Ectodermal cell (in vitro differentiated cells): ENCODE measurements at regions not wholly inside any gene's neighbourhood (a gene's known extent, or its start where the extent isn't known, plus 50 kb on each side); places are given as distances from the start of the nearest gene placed in this dataset.

Source experiments
- H3K27ac ChIP-seq: 2 replicates; pipeline ENCODE4 v1.7.0; 2013; ENCODE audit warnings: mild to moderate bottlenecking, low read depth, low read length; ENCODE audit not compliant: insufficient read depth, poor library complexity, severe bottlenecking
- H3K27me3 ChIP-seq: 2 replicates; pipeline ENCODE4 v1.7.0; 2013; ENCODE audit warnings: mild to moderate bottlenecking, low read length; ENCODE audit not compliant: insufficient read depth, control insufficient read depth, poor library complexity, severe bottlenecking
- H3K36me3 ChIP-seq: one replicate; pipeline ENCODE4 v1.7.0; 2013; ENCODE audit warnings: low read length; ENCODE audit not compliant: control insufficient read depth, insufficient read depth
- H3K4me1 ChIP-seq: one replicate; pipeline ENCODE4 v1.7.0; 2013; ENCODE audit warnings: low read length; ENCODE audit not compliant: control insufficient read depth, insufficient read depth
- H3K4me3 ChIP-seq: 2 replicates; pipeline ENCODE4 v1.7.0; 2013; ENCODE audit warnings: low read depth, low read length, control low read depth; ENCODE audit not compliant: insufficient read depth
- H3K9me3 ChIP-seq: 2 replicates; pipeline ENCODE4 v1.7.0; 2013; ENCODE audit warnings: mild to moderate bottlenecking, low read length, moderate library complexity; ENCODE audit not compliant: control insufficient read depth
- WGBS, 2 experiments: methylation state at CpG; one replicate each; pipeline ENCODE4 v1.1.7; 2013; ENCODE audit warnings: missing lambda C conversion rate in 2 of 2; 5-methylcytosine and 5-hydroxymethylcytosine counted together

GRCh38 chrX:39802908-39803307, 294.9 kb downstream of the BCOR start:
- 67 to 69% methylated on average over 9 to 10 of the region's 10 CpGs for WGBS, 2 experiments
- H3K4me1 ChIP-seq: no peaks in the 10 kb centered on the region
- no peak overlapping the region for H3K27ac ChIP-seq
- no peak overlapping the region for H3K4me3 ChIP-seq
- no peaks in the 10 kb centered on the region for H3K36me3 ChIP-seq
- H3K9me3 ChIP-seq: no peaks in the 10 kb centered on the region
- no peaks in the 10 kb centered on the region for H3K27me3 ChIP-seq

DNA sequence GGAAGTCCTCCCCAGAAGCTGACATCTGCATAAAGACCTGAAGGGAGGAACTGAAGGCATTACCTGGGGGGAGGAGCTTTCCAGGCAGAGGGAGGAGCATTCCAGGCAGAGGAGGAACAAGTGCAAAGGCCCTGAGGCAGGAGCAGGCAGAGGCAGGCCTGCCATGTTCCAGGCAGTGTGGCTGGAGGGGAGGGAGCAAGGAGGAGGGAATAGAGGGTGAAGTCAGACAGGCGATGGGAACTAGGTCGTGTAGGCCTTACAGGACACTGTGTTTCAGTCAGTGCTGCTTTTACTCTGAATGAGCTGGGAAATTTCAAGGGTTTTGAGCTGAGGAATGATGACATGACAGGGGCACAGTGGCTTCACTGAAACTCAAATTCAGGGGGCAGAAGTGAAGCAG, 292.7 kb downstream of the BCOR start:
- no peak overlapping the region for H3K4me3 ChIP-seq
- 76 to 84% methylated on average over 2 of the region's 2 CpGs for WGBS, 2 experiments
- H3K27me3 ChIP-seq: no peaks in the 10 kb centered on the region
- no peaks in the 10 kb centered on the region for H3K36me3 ChIP-seq
- no peak overlapping the region for H3K27ac ChIP-seq
- H3K9me3 ChIP-seq: no peaks in the 10 kb centered on the region
- H3K4me1 ChIP-seq: peaks cover 12% of the 10 kb centered on the region

GRCh38 chrX:39805825-39806224, 291.9 kb downstream of the BCOR start:
- 92 to 93% methylated on average over 5 of the region's 5 CpGs for WGBS, 2 experiments
- Histone ChIP-seq H3K27me3 (no peaks in the 10 kb centered on the region), H3K27ac (no peak overlapping the region), H3K9me3 (no peaks in the 10 kb centered on the region), H3K4me3 (no peak overlapping the region), H3K4me1 (peaks cover 12% of the 10 kb centered on the region), H3K36me3 (no peaks in the 10 kb centered on the region)

DNA sequence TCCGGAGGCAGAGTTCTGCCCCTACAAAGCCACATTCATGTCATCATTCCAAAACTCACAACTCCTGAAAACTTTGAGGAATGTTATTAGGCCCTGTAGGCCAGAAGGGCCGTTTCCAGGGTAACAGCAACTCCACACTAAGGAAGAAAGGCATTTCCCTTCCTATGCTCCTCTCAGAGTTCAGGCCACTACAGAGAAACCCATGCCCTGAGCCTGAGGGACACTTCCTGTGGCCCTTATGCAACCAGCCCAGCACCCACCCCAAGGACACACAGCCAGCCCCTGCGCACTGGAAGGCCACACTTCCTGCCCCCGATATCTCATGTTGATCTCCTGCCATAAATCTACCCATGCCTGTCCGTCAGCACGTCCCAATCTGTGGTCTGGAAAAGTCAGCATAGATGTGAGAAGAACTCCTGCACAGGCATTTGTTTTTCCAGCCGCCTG, 289.3 kb downstream of the BCOR start:
- WGBS, 2 experiments: 75 to 87% methylated on average over 7 of the region's 7 CpGs

GRCh38 chrX:39809331-39809730, 288.4 kb downstream of the BCOR start:
- Histone ChIP-seq H3K4me3 (no peak overlapping the region), H3K27ac (no peak overlapping the region), H3K27me3 (no peaks in the 10 kb centered on the region), H3K4me1 (peaks cover 24% of the 10 kb centered on the region), H3K9me3 (no peaks in the 10 kb centered on the region), H3K36me3 (no peaks in the 10 kb centered on the region)
- WGBS, 2 experiments: 92% methylated on average over 4 of the region's 4 CpGs

More for the DNA sequence above, 289.3 kb downstream of the BCOR start:
- peaks cover 24% of the 10 kb centered on the region for H3K4me1 ChIP-seq
- no peaks in the 10 kb centered on the region for H3K27me3 ChIP-seq
- H3K27ac ChIP-seq: peak overlapping the region; percentile 60
- no peak overlapping the region for H3K4me3 ChIP-seq
- H3K9me3 ChIP-seq: no peaks in the 10 kb centered on the region
- H3K36me3 ChIP-seq: no peaks in the 10 kb centered on the region

- WGBS, 2 experiments: 32 to 38% methylated on average over 2 of the region's 2 CpGs
- H3K27me3 ChIP-seq: no peaks in the 10 kb centered on the region
- H3K27ac ChIP-seq: peak overlapping the region; percentile 83
- H3K4me1 ChIP-seq: peaks cover 24% of the 10 kb centered on the region
- no peaks in the 10 kb centered on the region for H3K36me3 ChIP-seq
- H3K4me3 ChIP-seq: no peak overlapping the region
- H3K9me3 ChIP-seq: no peaks in the 10 kb centered on the region
Measured at GRCh38 chrX:39810901-39811300, 286.9 kb downstream of the BCOR start.

GRCh38 chrX:39811376-39811775, 286.4 kb downstream of the BCOR start:
- Histone ChIP-seq H3K9me3 (no peaks in the 10 kb centered on the region), H3K27me3 (no peaks in the 10 kb centered on the region), H3K4me1 (peaks cover 24% of the 10 kb centered on the region), H3K27ac (peak overlapping the region; percentile 83), H3K36me3 (no peaks in the 10 kb centered on the region), H3K4me3 (no peak overlapping the region)
- 7 to 11% methylated on average over 8 of the region's 8 CpGs for WGBS, 2 experiments

- no peak overlapping the region for H3K27ac ChIP-seq
- H3K36me3 ChIP-seq: no peaks in the 10 kb centered on the region
- no peaks in the 10 kb centered on the region for H3K27me3 ChIP-seq
- 79 to 84% methylated on average over 17 of the region's 17 CpGs for WGBS, 2 experiments
- no peak overlapping the region for H3K4me3 ChIP-seq
- H3K9me3 ChIP-seq: no peaks in the 10 kb centered on the region
- peaks cover 17% of the 10 kb centered on the region for H3K4me1 ChIP-seq
Measured at GRCh38 chrX:39813631-39814277, 284.0 kb downstream of the BCOR start.

DNA sequence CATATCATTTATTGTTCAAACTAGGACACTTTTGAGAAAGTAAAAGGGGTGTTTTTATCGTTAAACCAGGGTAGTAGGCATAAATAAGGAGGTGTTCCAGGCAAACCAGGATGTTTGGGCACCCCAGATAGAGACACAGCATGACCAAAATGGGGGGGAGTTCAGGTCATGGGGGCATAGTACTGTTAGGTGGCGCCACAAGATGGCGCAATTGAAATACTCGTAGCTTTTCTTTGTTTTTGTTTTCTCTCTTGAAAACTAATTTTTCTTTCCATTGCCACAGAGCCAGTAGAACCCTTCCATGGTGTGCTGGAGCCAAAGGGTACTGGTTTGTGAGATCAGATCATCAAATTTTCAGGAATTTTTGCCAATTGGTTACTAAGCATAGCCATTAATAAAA, 283.4 kb downstream of the BCOR start:
- 58 to 72% methylated on average over 4 of the region's 4 CpGs for WGBS, 2 experiments
- no peak overlapping the region for H3K27ac ChIP-seq

GRCh38 chrX:39815631-39816030, 282.1 kb downstream of the BCOR start:
- 86 to 88% methylated on average over 1 of the region's 1 CpG for WGBS, 2 experiments
- Histone ChIP-seq H3K4me1 (peaks cover 13% of the 10 kb centered on the region), H3K36me3 (no peaks in the 10 kb centered on the region), H3K4me3 (no peak overlapping the region), H3K27ac (no peak overlapping the region), H3K9me3 (no peaks in the 10 kb centered on the region), H3K27me3 (peaks cover 9% of the 10 kb centered on the region)

More for the DNA sequence above, 283.4 kb downstream of the BCOR start:
- Histone ChIP-seq H3K4me3 (no peak overlapping the region), H3K36me3 (no peaks in the 10 kb centered on the region), H3K4me1 (peaks cover 13% of the 10 kb centered on the region), H3K9me3 (no peaks in the 10 kb centered on the region), H3K27me3 (peaks cover 3% of the 10 kb centered on the region)
